Esophagus muscularis mucosa (tissue), 4 donors: ENCODE measurements at regions not wholly inside any gene's neighbourhood (a gene's known extent, or its start where the extent isn't known, plus 50 kb on each side); places are given as distances from the start of the nearest gene placed in this dataset.

Experiments used
- EP300 ChIP-seq: sonication (generic); formaldehyde crosslinking; IDR thresholded peaks from one replicate; pipeline ENCODE4 v1.6.1; 2017; ENCODE audit warnings: antibody characterized with exemption
- POLR2A ChIP-seq: fragments of 450-650 bp; IDR thresholded peaks from one replicate; pipeline ENCODE4 v1.6.1; 2017; ENCODE audit warnings: antibody characterized with exemption, moderate library complexity, mild to moderate bottlenecking, low read depth
- POLR2AphosphoS5 ChIP-seq, 2 donors: sonication (generic); formaldehyde crosslinking; IDR thresholded peaks; one replicate each; pipeline ENCODE4 v1.6.1; 2017; ENCODE audit warnings: antibody characterized with exemption in 2 of 2
- TF ChIP-seq, protein P1 (sequence below), 3 experiments: fragments of 200-600 bp in 2 of 3; fragments of 450-650 bp in 1 of 3; sonication (generic) in 2 of 3; IDR thresholded peaks; one replicate each; pipeline ENCODE4 v1.5.1; 2017 to 2019; ENCODE audit warnings: antibody characterized with exemption in 3 of 3, mild to moderate bottlenecking in 2 of 3, moderate library complexity in 1 of 3

DNA sequence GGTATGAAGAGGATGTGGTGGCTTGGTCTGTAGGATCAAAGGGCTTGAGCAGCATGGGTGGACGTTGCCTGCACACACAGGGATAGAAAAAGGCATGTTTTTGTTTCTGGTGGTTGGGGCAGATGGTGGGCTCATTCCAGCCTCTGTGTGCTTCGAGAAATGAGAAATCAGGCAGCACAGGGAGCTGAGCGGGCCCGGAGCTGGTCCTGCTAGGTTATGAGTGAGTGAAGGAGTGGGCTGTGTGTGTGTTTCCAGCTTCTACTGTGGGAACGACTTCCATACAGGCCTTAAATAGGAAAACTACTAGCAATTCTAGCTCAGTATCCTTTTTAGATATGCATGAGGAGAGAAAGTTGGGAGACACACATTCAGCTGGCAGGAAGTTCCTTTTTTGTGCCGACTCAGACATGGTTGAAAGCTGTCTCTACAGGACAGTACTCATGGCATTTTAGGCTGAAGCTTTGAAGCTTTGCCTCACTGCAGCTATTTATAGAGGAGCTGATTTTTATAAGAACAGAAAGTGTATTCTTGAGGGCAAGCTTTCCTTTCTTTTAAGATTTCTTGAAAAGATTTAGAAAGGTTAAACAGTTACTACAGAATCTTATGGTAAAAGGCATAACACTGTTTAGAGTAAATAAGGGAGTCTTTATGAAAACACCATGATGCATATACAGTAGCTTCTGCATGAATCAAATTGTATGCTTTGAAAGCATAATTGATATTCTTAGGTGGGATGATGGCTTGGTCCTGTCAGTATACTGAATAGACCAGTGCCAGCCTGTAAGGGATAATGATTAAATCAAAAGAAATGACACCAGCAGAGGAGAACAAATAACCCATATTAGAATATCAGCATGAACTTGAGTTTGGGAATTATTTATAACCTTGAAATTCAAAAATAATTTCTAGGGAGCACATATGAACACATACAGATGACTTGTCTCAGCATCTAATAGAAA, 104.0 kb upstream of the MAN1A1 start:
- TF ChIP-seq POLR2AphosphoS5 (IDR thresholded peaks at IDR 0.05) (no peak), POLR2A (no peak), EP300 (no peak)
- TF ChIP-seq, protein P1, sequence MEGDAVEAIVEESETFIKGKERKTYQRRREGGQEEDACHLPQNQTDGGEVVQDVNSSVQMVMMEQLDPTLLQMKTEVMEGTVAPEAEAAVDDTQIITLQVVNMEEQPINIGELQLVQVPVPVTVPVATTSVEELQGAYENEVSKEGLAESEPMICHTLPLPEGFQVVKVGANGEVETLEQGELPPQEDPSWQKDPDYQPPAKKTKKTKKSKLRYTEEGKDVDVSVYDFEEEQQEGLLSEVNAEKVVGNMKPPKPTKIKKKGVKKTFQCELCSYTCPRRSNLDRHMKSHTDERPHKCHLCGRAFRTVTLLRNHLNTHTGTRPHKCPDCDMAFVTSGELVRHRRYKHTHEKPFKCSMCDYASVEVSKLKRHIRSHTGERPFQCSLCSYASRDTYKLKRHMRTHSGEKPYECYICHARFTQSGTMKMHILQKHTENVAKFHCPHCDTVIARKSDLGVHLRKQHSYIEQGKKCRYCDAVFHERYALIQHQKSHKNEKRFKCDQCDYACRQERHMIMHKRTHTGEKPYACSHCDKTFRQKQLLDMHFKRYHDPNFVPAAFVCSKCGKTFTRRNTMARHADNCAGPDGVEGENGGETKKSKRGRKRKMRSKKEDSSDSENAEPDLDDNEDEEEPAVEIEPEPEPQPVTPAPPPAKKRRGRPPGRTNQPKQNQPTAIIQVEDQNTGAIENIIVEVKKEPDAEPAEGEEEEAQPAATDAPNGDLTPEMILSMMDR (IDR thresholded peaks at IDR 0.05), result no peak
